ENCODE measurements at regions not wholly inside any gene's neighbourhood (a gene's known extent, or its start where the extent isn't known, plus 50 kb on each side); places are given as distances from the start of the nearest gene placed in this dataset.

DNA sequence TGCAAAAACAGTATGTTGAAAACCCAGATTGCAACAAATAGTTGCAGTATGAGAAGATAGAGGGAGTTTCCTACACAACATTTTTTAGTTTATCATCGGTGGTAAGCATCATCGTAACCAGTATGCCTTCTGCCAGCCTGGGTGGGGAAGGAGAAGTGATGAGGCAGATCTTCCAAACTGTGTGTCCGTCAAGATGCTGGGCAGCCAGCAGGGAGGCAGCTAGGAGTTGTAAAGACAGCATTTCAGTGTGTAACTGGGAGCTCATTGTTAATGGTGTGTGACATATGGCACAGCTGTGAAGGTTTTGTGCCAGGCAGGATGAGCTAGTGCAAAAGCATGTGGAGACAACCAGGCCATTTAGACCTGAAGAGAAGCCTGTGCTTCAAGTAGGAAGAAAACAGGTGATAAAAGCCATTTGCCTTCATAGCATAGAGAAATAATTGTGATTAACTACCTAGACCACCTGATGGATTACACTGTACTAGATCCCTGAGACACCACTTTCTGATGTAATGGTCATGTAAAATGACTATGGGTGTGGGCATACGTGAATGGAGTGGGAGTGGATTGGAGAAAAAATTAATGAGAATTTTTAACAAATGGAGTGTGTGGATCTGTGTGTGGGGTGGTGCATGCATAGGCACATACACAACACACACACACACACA is 347.0 kb upstream of the ADAMTSL1 start:
- TF ChIP-seq, protein P1, sequence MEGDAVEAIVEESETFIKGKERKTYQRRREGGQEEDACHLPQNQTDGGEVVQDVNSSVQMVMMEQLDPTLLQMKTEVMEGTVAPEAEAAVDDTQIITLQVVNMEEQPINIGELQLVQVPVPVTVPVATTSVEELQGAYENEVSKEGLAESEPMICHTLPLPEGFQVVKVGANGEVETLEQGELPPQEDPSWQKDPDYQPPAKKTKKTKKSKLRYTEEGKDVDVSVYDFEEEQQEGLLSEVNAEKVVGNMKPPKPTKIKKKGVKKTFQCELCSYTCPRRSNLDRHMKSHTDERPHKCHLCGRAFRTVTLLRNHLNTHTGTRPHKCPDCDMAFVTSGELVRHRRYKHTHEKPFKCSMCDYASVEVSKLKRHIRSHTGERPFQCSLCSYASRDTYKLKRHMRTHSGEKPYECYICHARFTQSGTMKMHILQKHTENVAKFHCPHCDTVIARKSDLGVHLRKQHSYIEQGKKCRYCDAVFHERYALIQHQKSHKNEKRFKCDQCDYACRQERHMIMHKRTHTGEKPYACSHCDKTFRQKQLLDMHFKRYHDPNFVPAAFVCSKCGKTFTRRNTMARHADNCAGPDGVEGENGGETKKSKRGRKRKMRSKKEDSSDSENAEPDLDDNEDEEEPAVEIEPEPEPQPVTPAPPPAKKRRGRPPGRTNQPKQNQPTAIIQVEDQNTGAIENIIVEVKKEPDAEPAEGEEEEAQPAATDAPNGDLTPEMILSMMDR (IDR thresholded peaks at IDR 0.05; ENCODE audit: low read depth, low read length, poor library complexity, severe bottlenecking) = no peak
- TF ChIP-seq EZH2phosphoT487 (IDR thresholded peaks at IDR 0.05; ENCODE audit: borderline replicate concordance, low read length) = no peak

Data from DOHH2 (cell line).